ENCODE measurements at regions not wholly inside any gene's neighbourhood (a gene's known extent, or its start where the extent isn't known, plus 50 kb on each side); places are given as distances from the start of the nearest gene placed in this dataset.
A peak's percentile ranks its signal among the peaks of the same experiment; 100 is the strongest.
"Not testable (repeated sequence)": the region's sequence is repeated elsewhere in the genome, so short reads cannot be mapped to it uniquely, and the experiment has no call there.

GRCh38 chr1:83457735-83458248, 541.1 kb downstream of the TTLL7 start:
- H2AFZ ChIP-seq (ENCODE audit: control insufficient read depth, low read depth, low read length); H3K79me2 ChIP-seq (ENCODE audit: control insufficient read depth, insufficient read depth, low read length); CTCF ChIA-PET; POLR2A ChIA-PET; H3K9ac ChIP-seq (ENCODE audit: control insufficient read depth, insufficient read depth, low read length); H3K4me1 ChIP-seq (ENCODE audit: control insufficient read depth, insufficient read depth, low read length); H3K9me3 ChIP-seq (replicated peaks; ENCODE audit: control insufficient read depth, insufficient read depth, low read length); H3K36me3 ChIP-seq (ENCODE audit: control insufficient read depth in 2 of 2, insufficient read depth in 2 of 2, low read length in 1 of 2); H3K4me3 ChIP-seq; in situ Hi-C loops (cut with MboI); H3K27me3 ChIP-seq (replicated peaks in 1 of 2; ENCODE audit: control insufficient read depth in 2 of 2, insufficient read depth in 2 of 2, low read length in 1 of 2); DNase-seq (ENCODE audit: low read depth, low spot score); RAD21 ChIA-PET (ENCODE audit: unreplicated experiment); H4K20me1 ChIP-seq (ENCODE audit: control insufficient read depth, insufficient read depth); FAIRE-seq; H3K4me2 ChIP-seq (ENCODE audit: control insufficient read depth, insufficient read depth); intact Hi-C loops (cut with micrococcal nuclease; ENCODE audit: unreplicated experiment); SMC1A ChIA-PET (ENCODE audit: uncharacterized antibody, unreplicated experiment); BruUV-seq (replicated peaks); H3K27ac ChIP-seq (ENCODE audit: control insufficient read depth, insufficient read depth): not testable (repeated sequence)
- ATAC-seq: peak; percentile 82
- TF ChIP-seq MEF2B (IDR thresholded peaks at IDR 0.05; ENCODE audit: partially characterized antibody, poor library complexity, severe bottlenecking): peak; percentile 74
- peak; percentile 44; the same call in 1 of the 2 replicates for TF ChIP-seq MTA2 (IDR thresholded peaks at IDR 0.05; ENCODE audit: low read depth)
- WGBS (ENCODE audit: insufficient coverage, insufficient replicate concordance, low lambda C conversion rate, missing lambda C conversion rate): 8% methylated on average over 1 of the region's 1 CpG

GRCh38 chr1:83457281-83457680, 541.7 kb downstream of the TTLL7 start:
- BruUV-seq (replicated peaks); FAIRE-seq: not testable (repeated sequence)

GRCh38 chr1:83455753-83456152, 543.2 kb downstream of the TTLL7 start:
- H3K79me2 ChIP-seq (ENCODE audit: control insufficient read depth, insufficient read depth, low read length); ATAC-seq; H3K9ac ChIP-seq (ENCODE audit: control insufficient read depth, insufficient read depth, low read length); DNase-seq (ENCODE audit: low read depth, low spot score); FAIRE-seq; CTCF ChIA-PET; H3K27ac ChIP-seq (ENCODE audit: control insufficient read depth, insufficient read depth); H3K27me3 ChIP-seq (replicated peaks in 1 of 2; ENCODE audit: control insufficient read depth in 2 of 2, insufficient read depth in 2 of 2, low read length in 1 of 2); intact Hi-C loops (cut with micrococcal nuclease; ENCODE audit: unreplicated experiment); POLR2A ChIA-PET; H3K4me3 ChIP-seq; H3K36me3 ChIP-seq (ENCODE audit: control insufficient read depth in 2 of 2, insufficient read depth in 2 of 2, low read length in 1 of 2); in situ Hi-C loops (cut with MboI); BruUV-seq (replicated peaks); H4K20me1 ChIP-seq (ENCODE audit: control insufficient read depth, insufficient read depth); RAD21 ChIA-PET (ENCODE audit: unreplicated experiment); SMC1A ChIA-PET (ENCODE audit: uncharacterized antibody, unreplicated experiment); H3K9me3 ChIP-seq (replicated peaks; ENCODE audit: control insufficient read depth, insufficient read depth, low read length); H3K4me1 ChIP-seq (ENCODE audit: control insufficient read depth, insufficient read depth, low read length): not testable (repeated sequence)
- H2AFZ ChIP-seq (ENCODE audit: control insufficient read depth, low read depth, low read length): peak overlapping the region; percentile 58
- H3K4me2 ChIP-seq (ENCODE audit: control insufficient read depth, insufficient read depth): peak overlapping the region; percentile 9; the same call in 1 of the 2 replicates
- 8% methylated on average over 1 of the region's 1 CpG for WGBS (ENCODE audit: insufficient coverage, insufficient replicate concordance, low lambda C conversion rate, missing lambda C conversion rate)

More at GRCh38 chr1:83457281-83457680, 541.7 kb downstream of the TTLL7 start:
- in situ Hi-C loops (cut with MboI); H3K27ac ChIP-seq (ENCODE audit: control insufficient read depth, insufficient read depth); H2AFZ ChIP-seq (ENCODE audit: control insufficient read depth, low read depth, low read length); H3K4me3 ChIP-seq; H3K27me3 ChIP-seq (replicated peaks in 1 of 2; ENCODE audit: control insufficient read depth in 2 of 2, insufficient read depth in 2 of 2, low read length in 1 of 2); H3K36me3 ChIP-seq (ENCODE audit: control insufficient read depth in 2 of 2, insufficient read depth in 2 of 2, low read length in 1 of 2); SMC1A ChIA-PET (ENCODE audit: uncharacterized antibody, unreplicated experiment); RAD21 ChIA-PET (ENCODE audit: unreplicated experiment); H3K9ac ChIP-seq (ENCODE audit: control insufficient read depth, insufficient read depth, low read length); DNase-seq (ENCODE audit: low read depth, low spot score); H3K4me1 ChIP-seq (ENCODE audit: control insufficient read depth, insufficient read depth, low read length); H3K4me2 ChIP-seq (ENCODE audit: control insufficient read depth, insufficient read depth); ATAC-seq; POLR2A ChIA-PET; H3K9me3 ChIP-seq (replicated peaks; ENCODE audit: control insufficient read depth, insufficient read depth, low read length); CTCF ChIA-PET; H3K79me2 ChIP-seq (ENCODE audit: control insufficient read depth, insufficient read depth, low read length); H4K20me1 ChIP-seq (ENCODE audit: control insufficient read depth, insufficient read depth); intact Hi-C loops (cut with micrococcal nuclease; ENCODE audit: unreplicated experiment): not testable (repeated sequence)
- 94% methylated on average over 2 of the region's 2 CpGs for WGBS (ENCODE audit: insufficient coverage, insufficient replicate concordance, low lambda C conversion rate, missing lambda C conversion rate)

GRCh38 chr1:83445873-83446272, 553.1 kb downstream of the TTLL7 start:
- SMC1A ChIA-PET (ENCODE audit: uncharacterized antibody, unreplicated experiment); POLR2A ChIA-PET; H2AFZ ChIP-seq (ENCODE audit: control insufficient read depth, low read depth, low read length); RAD21 ChIA-PET (ENCODE audit: unreplicated experiment); H3K9ac ChIP-seq (ENCODE audit: control insufficient read depth, insufficient read depth, low read length); intact Hi-C loops (cut with micrococcal nuclease; ENCODE audit: unreplicated experiment); H3K36me3 ChIP-seq (ENCODE audit: control insufficient read depth in 2 of 2, insufficient read depth in 2 of 2, low read length in 1 of 2); H4K20me1 ChIP-seq (ENCODE audit: control insufficient read depth, insufficient read depth); H3K4me1 ChIP-seq (ENCODE audit: control insufficient read depth, insufficient read depth, low read length); DNase-seq (ENCODE audit: low read depth, low spot score); ATAC-seq; H3K4me2 ChIP-seq (ENCODE audit: control insufficient read depth, insufficient read depth); H3K27ac ChIP-seq (ENCODE audit: control insufficient read depth, insufficient read depth); H3K79me2 ChIP-seq (ENCODE audit: control insufficient read depth, insufficient read depth, low read length); BruUV-seq (replicated peaks); in situ Hi-C loops (cut with MboI); H3K27me3 ChIP-seq (replicated peaks in 1 of 2; ENCODE audit: control insufficient read depth in 2 of 2, insufficient read depth in 2 of 2, low read length in 1 of 2); H3K9me3 ChIP-seq (replicated peaks; ENCODE audit: control insufficient read depth, insufficient read depth, low read length); H3K4me3 ChIP-seq; FAIRE-seq; CTCF ChIA-PET: not testable (repeated sequence)
- whole genome bisulfite sequencing (ENCODE audit: insufficient coverage, insufficient replicate concordance, low lambda C conversion rate, missing lambda C conversion rate): 0% methylated on average over 2 of the region's 3 CpGs
